ENCODE measurements at regions not wholly inside any gene's neighbourhood (a gene's known extent, or its start where the extent isn't known, plus 50 kb on each side); places are given as distances from the start of the nearest gene placed in this dataset.

- no peak overlapping the region for H3K4me3 Mint-ChIP-seq (ENCODE audit: low read depth)
- no peak for TF ChIP-seq CTCF (IDR thresholded peaks at IDR 0.05; ENCODE audit: unreplicated experiment)
- no peaks in the 10 kb centered on the region for H3K9me3 Mint-ChIP-seq (ENCODE audit: low read depth)
- H3K36me3 Mint-ChIP-seq (ENCODE audit: insufficient read depth): no peaks in the 10 kb centered on the region
- H3K27me3 Mint-ChIP-seq: peaks cover 31% of the 10 kb centered on the region
- H3K4me1 Mint-ChIP-seq (ENCODE audit: low read depth): no peaks in the 10 kb centered on the region
- no peak for DNase-seq (ENCODE audit: low spot score, unreplicated experiment)
- no peak overlapping the region for H3K27ac Mint-ChIP-seq
Measured at GRCh38 chr16:49120631-49121030, 161.0 kb downstream of the CBLN1 start.

GRCh38 chr16:49116873-49117272 is 164.8 kb downstream of the CBLN1 start:
- H3K27me3 Mint-ChIP-seq: peaks cover 34% of the 10 kb centered on the region
- TF ChIP-seq CTCF (IDR thresholded peaks at IDR 0.05; ENCODE audit: unreplicated experiment): no peak
- H3K36me3 Mint-ChIP-seq (ENCODE audit: insufficient read depth): no peaks in the 10 kb centered on the region
- DNase-seq (ENCODE audit: low spot score, unreplicated experiment): no peak
- no peak overlapping the region for H3K4me3 Mint-ChIP-seq (ENCODE audit: low read depth)
- no peaks in the 10 kb centered on the region for H3K4me1 Mint-ChIP-seq (ENCODE audit: low read depth)
- no peak overlapping the region for H3K27ac Mint-ChIP-seq
- H3K9me3 Mint-ChIP-seq (ENCODE audit: low read depth): no peaks in the 10 kb centered on the region

- no peaks in the 10 kb centered on the region for H3K4me1 Mint-ChIP-seq (ENCODE audit: low read depth)
- no peak overlapping the region for H3K27ac Mint-ChIP-seq
- no peak for TF ChIP-seq CTCF (IDR thresholded peaks at IDR 0.05; ENCODE audit: unreplicated experiment)
- H3K36me3 Mint-ChIP-seq (ENCODE audit: insufficient read depth): no peaks in the 10 kb centered on the region
- no peak overlapping the region for H3K4me3 Mint-ChIP-seq (ENCODE audit: low read depth)
- no peaks in the 10 kb centered on the region for H3K9me3 Mint-ChIP-seq (ENCODE audit: low read depth)
- H3K27me3 Mint-ChIP-seq: peaks cover 33% of the 10 kb centered on the region
- no peak for DNase-seq (ENCODE audit: low spot score, unreplicated experiment)
Measured at GRCh38 chr16:49115956-49116355, 165.7 kb downstream of the CBLN1 start.

- Mint-ChIP-seq H3K27ac (no peak overlapping the region), H3K36me3 (ENCODE audit: insufficient read depth) (no peaks in the 10 kb centered on the region), H3K4me3 (ENCODE audit: low read depth) (no peak overlapping the region), H3K4me1 (ENCODE audit: low read depth) (no peaks in the 10 kb centered on the region), H3K9me3 (ENCODE audit: low read depth) (no peaks in the 10 kb centered on the region), H3K27me3 (peaks cover 27% of the 10 kb centered on the region)
- no peak for DNase-seq (ENCODE audit: low spot score, unreplicated experiment)
- TF ChIP-seq CTCF (IDR thresholded peaks at IDR 0.05; ENCODE audit: unreplicated experiment): no peak
Measured at GRCh38 chr16:49112754-49113153, 168.9 kb downstream of the CBLN1 start.

- Mint-ChIP-seq H3K4me3 (ENCODE audit: low read depth) (no peak overlapping the region), H3K9me3 (ENCODE audit: low read depth) (no peaks in the 10 kb centered on the region), H3K27me3 (peaks cover 30% of the 10 kb centered on the region), H3K4me1 (ENCODE audit: low read depth) (no peaks in the 10 kb centered on the region), H3K27ac (no peak overlapping the region), H3K36me3 (ENCODE audit: insufficient read depth) (no peaks in the 10 kb centered on the region)
- no peak for TF ChIP-seq CTCF (IDR thresholded peaks at IDR 0.05; ENCODE audit: unreplicated experiment)
- DNase-seq (ENCODE audit: low spot score, unreplicated experiment): no peak
Measured at GRCh38 chr16:49111351-49111750, 170.3 kb downstream of the CBLN1 start.

Data from progenitor cell of endocrine pancreas (in vitro differentiated cells).